ENCODE measurements at regions not wholly inside any gene's neighbourhood (a gene's known extent, or its start where the extent isn't known, plus 50 kb on each side); places are given as distances from the start of the nearest gene placed in this dataset.

DNA sequence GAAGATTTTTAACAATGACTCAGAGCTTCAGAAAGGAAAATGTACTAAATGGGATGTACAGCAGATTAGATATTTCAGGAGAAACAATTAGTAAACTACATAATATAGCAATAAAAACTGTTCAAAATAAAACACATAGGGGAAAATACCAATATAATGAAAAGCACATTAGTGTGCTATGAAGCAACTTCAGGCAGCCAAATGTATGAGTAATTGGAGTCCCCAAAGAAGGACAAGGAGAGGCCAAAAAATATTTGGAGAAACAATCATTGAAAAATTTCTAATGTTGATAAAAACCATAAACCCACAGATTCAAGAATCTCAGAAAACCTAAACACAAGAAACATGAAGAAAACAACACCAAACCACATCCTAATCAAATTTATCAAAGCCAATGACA lies 129.3 kb upstream of the CHRDL1 start:
- BruUV-seq (replicated peaks) = no TSS peak
- SMC1A ChIA-PET (ENCODE audit: uncharacterized antibody, unreplicated experiment) = no interaction called here
- DNase-seq (ENCODE audit: low read depth, low spot score) (no peak), ATAC-seq (no peak), FAIRE-seq (no peak)
- intact Hi-C loops (cut with micrococcal nuclease; ENCODE audit: unreplicated experiment) (no loop called here), in situ Hi-C loops (cut with MboI) (no loop called here)
- no peak for TF ChIP-seq RUNX3 (IDR thresholded peaks at IDR 0.05; ENCODE audit: low read length)
- no peak for TF ChIP-seq JUNB (IDR thresholded peaks at IDR 0.05)
- no peak for TF ChIP-seq MYC (IDR thresholded peaks at IDR 0.05; ENCODE audit: insufficient read depth, insufficient read length, insufficient replicate concordance, low read length, severe bottlenecking)
- TF ChIP-seq ZNF384 (IDR thresholded peaks at IDR 0.05; ENCODE audit: borderline replicate concordance, low read depth, low read length) = no peak
- TF ChIP-seq SMAD5 (IDR thresholded peaks at IDR 0.05; ENCODE audit: low read depth) = no peak
- no peak for TF ChIP-seq CBX5 (IDR thresholded peaks at IDR 0.05; ENCODE audit: low read depth)
- TF ChIP-seq, protein P1, sequence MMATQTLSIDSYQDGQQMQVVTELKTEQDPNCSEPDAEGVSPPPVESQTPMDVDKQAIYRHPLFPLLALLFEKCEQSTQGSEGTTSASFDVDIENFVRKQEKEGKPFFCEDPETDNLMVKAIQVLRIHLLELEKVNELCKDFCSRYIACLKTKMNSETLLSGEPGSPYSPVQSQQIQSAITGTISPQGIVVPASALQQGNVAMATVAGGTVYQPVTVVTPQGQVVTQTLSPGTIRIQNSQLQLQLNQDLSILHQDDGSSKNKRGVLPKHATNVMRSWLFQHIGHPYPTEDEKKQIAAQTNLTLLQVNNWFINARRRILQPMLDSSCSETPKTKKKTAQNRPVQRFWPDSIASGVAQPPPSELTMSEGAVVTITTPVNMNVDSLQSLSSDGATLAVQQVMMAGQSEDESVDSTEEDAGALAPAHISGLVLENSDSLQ (IDR thresholded peaks at IDR 0.05) = no peak
- TF ChIP-seq POLR2AphosphoS2 (IDR thresholded peaks at IDR 0.05; ENCODE audit: low read depth, low read length) = no peak
- TF ChIP-seq, protein P2, sequence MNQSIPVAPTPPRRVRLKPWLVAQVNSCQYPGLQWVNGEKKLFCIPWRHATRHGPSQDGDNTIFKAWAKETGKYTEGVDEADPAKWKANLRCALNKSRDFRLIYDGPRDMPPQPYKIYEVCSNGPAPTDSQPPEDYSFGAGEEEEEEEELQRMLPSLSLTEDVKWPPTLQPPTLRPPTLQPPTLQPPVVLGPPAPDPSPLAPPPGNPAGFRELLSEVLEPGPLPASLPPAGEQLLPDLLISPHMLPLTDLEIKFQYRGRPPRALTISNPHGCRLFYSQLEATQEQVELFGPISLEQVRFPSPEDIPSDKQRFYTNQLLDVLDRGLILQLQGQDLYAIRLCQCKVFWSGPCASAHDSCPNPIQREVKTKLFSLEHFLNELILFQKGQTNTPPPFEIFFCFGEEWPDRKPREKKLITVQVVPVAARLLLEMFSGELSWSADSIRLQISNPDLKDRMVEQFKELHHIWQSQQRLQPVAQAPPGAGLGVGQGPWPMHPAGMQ (IDR thresholded peaks at IDR 0.05; ENCODE audit: borderline replicate concordance) = no peak
- TF ChIP-seq, protein P3, sequence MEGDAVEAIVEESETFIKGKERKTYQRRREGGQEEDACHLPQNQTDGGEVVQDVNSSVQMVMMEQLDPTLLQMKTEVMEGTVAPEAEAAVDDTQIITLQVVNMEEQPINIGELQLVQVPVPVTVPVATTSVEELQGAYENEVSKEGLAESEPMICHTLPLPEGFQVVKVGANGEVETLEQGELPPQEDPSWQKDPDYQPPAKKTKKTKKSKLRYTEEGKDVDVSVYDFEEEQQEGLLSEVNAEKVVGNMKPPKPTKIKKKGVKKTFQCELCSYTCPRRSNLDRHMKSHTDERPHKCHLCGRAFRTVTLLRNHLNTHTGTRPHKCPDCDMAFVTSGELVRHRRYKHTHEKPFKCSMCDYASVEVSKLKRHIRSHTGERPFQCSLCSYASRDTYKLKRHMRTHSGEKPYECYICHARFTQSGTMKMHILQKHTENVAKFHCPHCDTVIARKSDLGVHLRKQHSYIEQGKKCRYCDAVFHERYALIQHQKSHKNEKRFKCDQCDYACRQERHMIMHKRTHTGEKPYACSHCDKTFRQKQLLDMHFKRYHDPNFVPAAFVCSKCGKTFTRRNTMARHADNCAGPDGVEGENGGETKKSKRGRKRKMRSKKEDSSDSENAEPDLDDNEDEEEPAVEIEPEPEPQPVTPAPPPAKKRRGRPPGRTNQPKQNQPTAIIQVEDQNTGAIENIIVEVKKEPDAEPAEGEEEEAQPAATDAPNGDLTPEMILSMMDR (IDR thresholded peaks at IDR 0.05 in 2 of 3, conservative IDR thresholded peaks at IDR 0.05 in 1 of 3; ENCODE audit: control insufficient read depth in 2 of 3, extremely low read depth in 1 of 3, insufficient read depth in 1 of 3, low read depth in 3 of 3, low read length in 3 of 3) = no peak
- TF ChIP-seq, protein P4, sequence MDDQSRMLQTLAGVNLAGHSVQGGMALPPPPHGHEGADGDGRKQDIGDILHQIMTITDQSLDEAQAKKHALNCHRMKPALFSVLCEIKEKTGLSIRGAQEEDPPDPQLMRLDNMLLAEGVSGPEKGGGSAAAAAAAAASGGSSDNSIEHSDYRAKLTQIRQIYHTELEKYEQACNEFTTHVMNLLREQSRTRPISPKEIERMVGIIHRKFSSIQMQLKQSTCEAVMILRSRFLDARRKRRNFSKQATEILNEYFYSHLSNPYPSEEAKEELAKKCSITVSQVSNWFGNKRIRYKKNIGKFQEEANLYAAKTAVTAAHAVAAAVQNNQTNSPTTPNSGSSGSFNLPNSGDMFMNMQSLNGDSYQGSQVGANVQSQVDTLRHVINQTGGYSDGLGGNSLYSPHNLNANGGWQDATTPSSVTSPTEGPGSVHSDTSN (IDR thresholded peaks at IDR 0.05; ENCODE audit: insufficient replicate concordance, low read depth, low read length) = no peak
- no peak for TF ChIP-seq POU2F2 (IDR thresholded peaks at IDR 0.05; ENCODE audit: borderline replicate concordance, low read depth, low read length)
- TF ChIP-seq ZNF274 (IDR thresholded peaks at IDR 0.05; ENCODE audit: insufficient read depth, insufficient read length) = no peak
- TF ChIP-seq ETV6 (conservative IDR thresholded peaks at IDR 0.05 in 1 of 2, IDR thresholded peaks at IDR 0.05 in 1 of 2; ENCODE audit: borderline replicate concordance in 1 of 2, low read depth in 1 of 2) = no peak
- TF ChIP-seq MEF2B (IDR thresholded peaks at IDR 0.05; ENCODE audit: partially characterized antibody, poor library complexity, severe bottlenecking) = no peak
- Histone ChIP-seq H3K27ac (ENCODE audit: control insufficient read depth, insufficient read depth) (no peak overlapping the region), H3K4me1 (ENCODE audit: control insufficient read depth, insufficient read depth, low read length) (no peaks in the 10 kb centered on the region), H3K27me3 (replicated peaks in 1 of 2; ENCODE audit: control insufficient read depth in 2 of 2, insufficient read depth in 2 of 2, low read length in 1 of 2) (no peaks in the 10 kb centered on the region), H4K20me1 (ENCODE audit: control insufficient read depth, insufficient read depth) (no peaks in the 10 kb centered on the region), H3K9ac (ENCODE audit: control insufficient read depth, insufficient read depth, low read length) (no peak overlapping the region), H3K79me2 (ENCODE audit: control insufficient read depth, insufficient read depth, low read length) (no peaks in the 10 kb centered on the region), H3K4me3 (no peak overlapping the region), H3K36me3 (ENCODE audit: control insufficient read depth in 2 of 2, insufficient read depth in 2 of 2, low read length in 1 of 2) (no peaks in the 10 kb centered on the region), H3K4me2 (ENCODE audit: control insufficient read depth, insufficient read depth) (no peak overlapping the region), H2AFZ (ENCODE audit: control insufficient read depth, low read depth, low read length) (no peak overlapping the region), H3K9me3 (replicated peaks; ENCODE audit: control insufficient read depth, insufficient read depth, low read length) (no peaks in the 10 kb centered on the region)
- POLR2A ChIA-PET = no interaction called here
- CTCF ChIA-PET = no interaction called here
- RAD21 ChIA-PET (ENCODE audit: unreplicated experiment) = no interaction called here
